NCI-H748 (cell line): ENCODE measurements at regions not wholly inside any gene's neighbourhood (a gene's known extent, or its start where the extent isn't known, plus 50 kb on each side); places are given as distances from the start of the nearest gene placed in this dataset.

Experiments used
- DNase-seq: peaks from one replicate; lab custom pipeline; 2025; ENCODE audit not compliant: unreplicated experiment; lab: John Stamatoyannopoulos, UW

DNA sequence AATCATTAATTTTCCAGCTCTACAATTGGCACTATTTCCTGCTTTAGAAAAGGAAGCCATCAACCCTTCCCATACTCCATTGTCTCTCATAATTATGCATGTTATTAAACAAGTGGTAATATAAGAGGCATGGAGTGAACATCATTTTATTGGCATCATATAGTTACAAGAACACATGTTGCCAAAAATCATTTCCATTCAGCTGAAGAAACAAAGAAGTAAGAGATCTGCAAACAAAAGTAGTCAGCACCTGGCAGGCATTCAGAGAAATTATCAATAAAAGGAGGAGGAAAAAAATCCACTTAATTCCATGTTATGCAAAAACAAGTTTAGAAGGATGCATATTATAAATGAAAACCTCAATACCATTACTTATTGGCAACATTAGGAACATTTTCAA is 1208.2 kb upstream of the C9orf72 start:
- DNase-seq = peak; percentile 91

DNA sequence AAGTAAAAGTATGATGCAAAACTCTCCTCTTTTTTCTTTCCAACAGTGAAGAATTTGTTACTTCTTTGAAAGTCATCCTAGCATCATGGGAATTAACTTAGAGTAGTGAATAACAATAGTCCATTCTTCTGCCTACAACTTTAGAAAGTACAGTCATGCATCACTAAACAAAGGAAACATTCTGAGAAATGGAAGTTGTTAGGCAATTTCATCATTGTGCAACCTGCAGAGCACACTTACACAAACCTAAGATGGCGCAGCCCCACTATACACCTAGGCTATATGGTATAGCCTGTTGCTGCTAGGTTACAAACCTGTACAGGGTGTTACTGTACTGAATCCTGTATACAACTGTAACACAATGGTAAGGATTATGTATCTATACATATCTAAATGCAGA is 1209.3 kb upstream of the C9orf72 start:
- peak; percentile 31 for DNase-seq

DNA sequence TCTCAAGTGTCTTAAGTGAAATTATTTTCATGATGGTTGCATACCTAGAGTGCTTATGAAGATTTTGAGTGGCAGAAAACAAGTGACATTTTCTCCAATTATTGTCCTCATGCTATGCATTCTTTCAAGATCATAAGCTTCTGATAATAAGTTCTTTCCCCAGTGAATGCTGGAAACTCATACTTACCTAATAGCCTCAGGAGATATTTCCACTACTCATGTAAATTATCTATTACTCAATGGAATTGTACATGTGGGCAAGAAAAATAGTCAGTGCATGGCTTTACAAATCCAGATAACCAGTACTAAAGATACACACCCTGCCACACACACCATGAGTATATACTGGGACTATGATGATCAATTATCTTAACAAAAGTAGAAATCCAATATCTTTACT is 1219.4 kb upstream of the C9orf72 start:
- DNase-seq = no peak

DNA sequence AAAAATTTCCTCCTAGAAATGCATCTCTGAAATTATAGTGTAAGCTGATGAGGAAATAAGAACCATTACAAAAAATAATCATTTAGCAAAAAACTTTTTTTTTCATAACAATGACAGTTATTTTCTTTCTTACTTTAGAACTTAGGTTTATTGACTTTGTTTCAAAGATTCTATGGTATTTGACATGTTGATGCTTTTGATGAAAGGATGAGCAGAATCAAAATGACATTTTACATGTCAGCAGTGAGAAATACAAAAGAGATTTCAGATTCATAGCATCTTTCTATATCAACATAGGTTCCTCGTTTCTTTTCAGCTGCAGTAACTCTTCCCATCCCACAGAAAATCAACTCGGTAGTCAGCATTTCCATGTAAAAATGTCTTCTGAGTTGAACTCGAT is 1226.6 kb upstream of the C9orf72 start:
- DNase-seq = no peak

DNA sequence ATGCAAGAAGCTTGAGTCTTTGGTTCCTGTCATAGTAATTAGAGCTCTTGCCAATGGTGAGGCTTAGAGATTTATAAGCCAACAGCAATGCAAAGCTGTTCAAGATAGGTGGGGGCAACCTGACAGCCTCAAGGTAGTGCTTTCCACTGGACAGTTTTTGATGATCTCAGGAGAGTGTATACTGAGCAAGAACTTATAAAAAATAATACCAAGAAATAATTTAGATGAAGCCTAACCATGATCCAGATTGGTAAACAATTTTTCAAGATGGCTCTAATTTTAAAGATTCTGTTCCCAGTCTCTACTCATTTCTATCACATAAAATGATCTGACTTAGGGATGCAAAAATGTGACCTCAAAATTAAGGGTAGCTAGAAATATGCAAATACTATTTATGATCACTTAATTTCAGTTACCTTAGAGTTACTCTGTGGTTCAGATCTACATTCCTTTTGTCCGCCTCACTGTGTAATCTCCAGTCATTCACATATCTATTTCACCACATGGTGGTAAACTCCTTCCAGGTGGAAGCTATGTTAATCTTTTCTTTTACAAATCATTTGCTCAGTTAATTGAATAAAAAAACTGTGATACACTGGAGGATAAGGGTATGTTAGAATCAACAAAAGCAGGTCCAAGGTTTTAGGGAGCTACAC is 1228.0 kb upstream of the C9orf72 start:
- DNase-seq = no peak

- DNase-seq = no peak
Measured at GRCh38 chr9:28805197-28805596, 1231.9 kb upstream of the C9orf72 start.

- DNase-seq = peak; percentile 27
Measured at GRCh38 chr9:28808042-28808441, 1234.8 kb upstream of the C9orf72 start.

DNA sequence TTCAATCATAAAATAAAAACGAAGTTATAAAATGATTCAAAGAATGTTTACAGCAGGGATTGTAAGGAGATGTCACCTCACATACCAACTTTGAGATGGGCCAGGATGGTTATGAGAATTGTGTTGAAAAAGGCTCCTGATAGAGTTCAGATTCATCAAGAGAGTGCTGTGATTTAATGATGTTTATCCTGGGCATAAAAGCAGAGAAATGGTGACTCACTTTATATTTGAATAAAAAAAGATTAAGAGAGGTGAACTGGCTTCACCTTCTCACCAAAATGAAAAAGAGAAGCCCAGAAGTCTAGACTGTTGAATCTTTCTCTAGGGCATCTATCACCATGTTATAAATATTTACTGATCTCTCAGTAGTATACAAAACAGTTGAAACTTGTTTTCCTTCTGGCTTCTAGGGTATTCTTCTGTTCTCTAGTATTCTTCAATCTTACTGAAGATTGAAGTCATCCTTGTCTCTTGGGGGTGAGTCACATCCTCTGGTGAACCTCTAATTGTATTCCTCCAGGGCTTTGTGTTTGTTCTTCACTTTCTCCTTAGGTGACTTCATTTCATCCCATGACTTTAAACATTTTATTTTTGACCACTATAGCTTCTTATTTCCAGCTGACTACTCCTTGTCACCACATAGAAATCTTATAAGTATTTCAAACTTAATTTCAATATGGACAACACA is 1237.3 kb upstream of the C9orf72 start:
- no peak for DNase-seq

DNA sequence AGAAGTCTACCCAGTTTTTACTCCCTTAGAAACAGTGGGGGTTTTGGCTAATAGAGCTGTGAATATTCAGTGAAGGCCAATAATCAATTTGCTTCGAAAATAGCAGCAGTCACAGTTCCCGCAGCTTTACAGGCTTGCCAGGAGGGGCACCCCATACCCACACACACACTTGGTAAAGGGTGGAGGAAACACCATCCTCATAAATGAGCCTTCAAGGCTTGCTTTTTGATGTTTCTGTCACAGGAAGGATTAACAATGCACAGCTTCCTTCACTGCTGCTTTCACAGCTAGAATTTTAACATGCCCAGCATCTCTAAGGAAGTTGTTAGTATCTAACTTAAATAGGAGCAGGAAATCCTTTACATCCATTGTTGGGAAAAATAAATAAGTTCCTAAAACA is 1247.5 kb upstream of the C9orf72 start:
- no peak for DNase-seq

DNA sequence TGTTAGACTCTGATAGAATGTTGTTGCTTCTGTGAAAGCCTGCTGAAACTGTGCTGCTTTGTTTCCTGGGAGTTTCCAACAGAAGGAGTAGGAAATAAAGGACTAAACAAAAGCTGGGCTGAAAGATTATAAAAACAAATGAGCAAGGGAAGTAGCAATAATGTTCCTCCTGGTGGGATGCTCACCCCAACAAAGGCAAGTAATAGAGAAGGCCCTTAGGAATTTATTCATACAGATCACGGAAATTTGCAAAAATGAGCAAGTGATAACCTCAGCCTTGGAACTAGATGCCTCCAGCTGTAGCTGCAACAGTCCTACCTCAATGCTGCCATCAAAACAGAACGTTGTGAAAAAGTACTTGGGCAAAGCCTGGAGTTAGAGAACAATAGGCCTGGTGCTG is 1248.0 kb upstream of the C9orf72 start:
- no peak for DNase-seq

DNA sequence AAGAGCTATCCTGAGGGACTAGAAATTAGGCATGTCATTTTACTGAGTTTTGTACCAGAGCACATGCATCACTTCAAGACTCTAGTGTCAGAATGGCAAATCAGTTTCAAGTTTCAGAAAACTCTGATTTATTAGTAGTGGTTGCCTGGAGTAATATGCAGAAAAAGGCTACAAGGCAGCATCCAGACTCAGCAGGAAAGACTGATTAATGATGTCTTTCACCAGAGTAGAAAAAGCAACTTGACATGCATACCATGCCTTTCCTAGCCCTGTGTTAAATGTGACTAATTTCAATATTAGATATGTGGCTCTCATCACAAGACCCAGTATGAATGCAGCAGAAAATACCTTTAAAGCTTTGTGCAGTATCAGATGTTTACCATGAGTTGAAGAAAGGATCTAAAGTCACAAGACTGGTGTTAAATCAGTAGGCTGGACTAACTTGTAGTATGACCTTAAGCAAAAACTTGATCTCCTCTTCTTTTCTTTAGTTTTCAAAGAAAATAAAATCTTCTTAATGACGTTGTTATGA is 1251.2 kb upstream of the C9orf72 start:
- no peak for DNase-seq

DNA sequence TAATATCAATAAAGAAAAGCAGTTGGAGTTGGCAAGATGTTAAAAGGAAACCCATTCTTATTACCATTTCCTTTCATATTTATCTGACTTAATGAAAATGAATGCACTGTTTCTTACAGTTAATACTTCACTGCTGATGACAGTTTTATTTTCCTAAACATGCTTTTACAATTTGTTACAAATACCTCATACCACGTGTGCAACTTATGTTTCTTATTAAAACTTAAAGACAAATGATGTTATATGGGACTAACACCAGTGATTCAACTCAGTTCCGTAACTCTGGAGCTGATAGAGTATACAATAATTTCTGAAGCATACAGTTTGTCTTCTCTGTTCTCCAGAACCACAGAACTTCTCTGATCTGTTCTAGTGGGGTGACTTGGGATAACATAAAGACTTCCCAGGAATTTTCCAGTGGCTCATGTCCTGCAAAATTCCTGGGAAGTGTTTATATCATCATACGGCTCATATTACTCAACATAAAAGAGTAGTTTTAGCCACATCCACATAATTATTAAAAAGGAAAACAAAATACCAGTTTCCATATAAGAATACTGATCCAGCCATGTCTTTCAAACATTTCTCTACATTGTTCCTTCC is 1259.0 kb upstream of the C9orf72 start:
- DNase-seq = no peak

DNA sequence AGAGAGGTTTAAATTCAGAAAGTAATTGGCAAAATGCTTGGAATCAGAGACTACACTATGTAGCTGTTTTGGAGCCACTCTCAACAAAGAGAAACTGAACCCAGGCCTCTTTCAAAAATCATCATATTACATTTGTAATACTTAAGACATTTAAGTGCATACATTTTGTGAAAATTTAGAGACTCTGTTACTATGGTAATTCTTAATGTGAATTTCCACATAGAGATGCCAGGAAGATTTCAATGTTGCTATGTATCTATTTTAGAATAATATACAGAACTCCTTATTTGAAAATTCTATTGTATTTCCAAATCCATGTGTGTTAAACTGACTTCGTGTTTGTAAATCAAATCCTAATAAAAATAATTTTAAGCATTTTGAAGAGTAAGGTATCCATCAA is 1260.9 kb upstream of the C9orf72 start:
- DNase-seq = no peak

DNA sequence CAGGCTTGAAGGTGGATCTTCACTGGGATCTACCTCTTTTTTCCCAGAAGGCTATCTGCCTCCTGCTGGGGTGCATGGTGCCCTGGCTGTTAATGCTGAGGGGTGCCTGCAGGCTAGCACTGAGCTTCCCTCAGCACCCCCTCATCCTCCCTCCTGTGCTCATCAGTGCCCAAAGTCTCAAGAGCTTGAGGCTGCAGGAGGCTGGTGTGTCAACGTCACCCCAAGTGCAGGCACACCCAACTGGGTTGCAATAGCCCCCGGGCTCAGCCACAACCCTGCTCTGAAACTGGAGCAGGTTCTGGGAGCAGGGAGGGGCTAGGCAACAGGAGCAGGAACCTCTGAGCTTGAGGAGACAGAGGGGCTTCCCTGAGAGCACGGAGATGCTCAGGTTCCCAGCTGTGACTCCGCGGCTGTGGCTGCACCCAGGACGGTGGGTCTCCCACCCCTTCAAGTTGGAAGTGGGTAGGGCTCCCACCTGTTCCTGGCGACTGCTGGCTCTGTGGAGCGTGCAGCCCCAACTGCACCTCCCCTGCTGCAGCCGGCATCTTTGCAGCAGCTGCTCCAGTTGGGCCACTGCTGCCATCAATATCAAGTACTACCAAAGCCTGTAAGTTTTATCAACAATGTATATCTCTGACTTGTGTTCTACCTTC is 1266.6 kb upstream of the C9orf72 start:
- DNase-seq = no peak

DNA sequence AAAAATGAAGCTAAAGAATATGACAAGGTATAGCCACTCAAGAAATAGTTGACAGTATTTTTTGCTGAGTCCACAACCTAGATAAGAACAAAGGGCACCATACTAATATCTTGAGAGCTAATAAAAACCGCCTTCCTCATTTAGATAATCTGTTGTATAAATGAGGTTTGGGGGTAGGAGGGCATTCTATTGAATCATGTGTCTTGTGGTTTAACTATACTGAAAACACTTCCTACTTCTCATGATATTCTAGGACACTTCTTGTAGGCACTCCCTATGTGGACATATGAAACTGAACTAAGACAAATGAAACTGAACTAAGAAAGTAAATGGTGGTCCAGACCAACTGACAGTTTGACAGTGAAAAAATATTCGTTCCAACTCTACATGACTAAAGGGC is 1268.5 kb upstream of the C9orf72 start:
- DNase-seq = no peak

DNA sequence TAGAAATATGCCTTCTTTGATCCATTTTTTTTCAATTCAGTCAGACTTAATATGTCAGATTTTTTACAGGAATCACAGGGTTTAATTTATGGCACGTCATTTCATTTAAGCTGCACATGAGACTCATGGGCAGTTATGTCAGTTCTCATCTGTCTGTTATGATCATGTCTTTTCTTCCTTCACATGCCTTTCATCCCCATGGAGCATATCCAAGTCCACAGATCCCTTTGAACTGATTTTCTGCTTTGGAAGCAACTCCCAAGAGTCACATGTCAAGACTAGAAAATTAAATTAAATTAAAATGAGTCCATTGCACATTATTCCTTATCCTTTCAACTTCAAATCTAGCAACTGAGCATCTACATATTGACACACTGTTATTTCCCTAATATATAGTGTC is 1274.0 kb upstream of the C9orf72 start:
- no peak for DNase-seq

DNA sequence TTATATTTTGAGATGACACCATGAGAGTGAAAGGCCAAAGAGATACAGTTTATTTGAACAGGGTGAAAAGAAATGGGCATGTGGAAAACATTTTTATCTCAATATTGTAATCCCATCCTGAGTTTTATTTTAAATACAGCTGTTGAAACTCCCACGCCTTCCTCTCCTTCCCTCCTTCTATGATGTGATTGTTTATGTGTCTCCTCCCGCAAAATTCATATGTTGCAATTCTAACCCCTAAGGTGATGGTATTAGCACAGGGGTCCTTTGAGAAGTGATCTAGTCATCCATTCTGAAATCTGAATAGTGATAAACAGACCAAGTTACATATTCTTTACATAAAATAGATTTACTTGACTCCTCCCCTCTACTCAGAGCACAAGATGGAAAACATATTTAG is 1275.4 kb upstream of the C9orf72 start:
- no peak for DNase-seq

DNA sequence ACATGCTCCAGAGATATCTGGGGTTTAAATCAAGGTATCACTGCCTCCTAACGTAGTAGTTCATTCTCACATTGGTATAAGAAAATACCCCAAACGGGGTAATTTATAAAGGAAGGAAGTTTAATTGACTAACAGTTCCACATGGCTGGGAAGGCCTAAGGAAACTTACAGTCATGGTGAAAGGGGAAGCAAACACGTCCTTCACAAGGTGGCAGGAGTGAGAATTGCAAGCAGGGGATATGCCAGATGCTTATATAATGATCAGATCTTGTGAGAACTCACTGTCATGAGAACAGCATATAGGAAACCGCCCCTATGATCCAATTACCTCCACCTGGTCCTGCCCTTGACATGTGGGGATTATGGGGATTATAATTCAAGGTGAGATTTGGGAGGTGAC is 1280.2 kb upstream of the C9orf72 start:
- DNase-seq = no peak

DNA sequence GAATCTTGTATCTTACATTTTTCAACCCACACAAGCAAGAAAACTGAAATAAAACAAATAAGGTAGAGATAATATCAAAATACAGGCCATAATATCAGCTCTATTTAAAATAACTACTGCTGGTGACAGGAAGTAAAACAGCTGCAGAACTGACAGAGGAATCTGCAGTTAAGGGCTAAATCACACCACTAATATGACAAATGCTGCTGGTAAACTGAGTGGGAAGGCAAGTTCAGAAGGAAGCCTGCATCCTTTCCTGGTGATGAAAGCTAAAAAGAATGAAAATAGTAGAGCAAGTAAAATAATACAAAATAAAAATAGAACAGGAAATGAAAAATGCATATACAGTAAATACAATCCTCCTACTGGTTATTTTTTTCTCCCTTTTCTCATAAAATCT is 1293.7 kb upstream of the C9orf72 start:
- no peak for DNase-seq

DNA sequence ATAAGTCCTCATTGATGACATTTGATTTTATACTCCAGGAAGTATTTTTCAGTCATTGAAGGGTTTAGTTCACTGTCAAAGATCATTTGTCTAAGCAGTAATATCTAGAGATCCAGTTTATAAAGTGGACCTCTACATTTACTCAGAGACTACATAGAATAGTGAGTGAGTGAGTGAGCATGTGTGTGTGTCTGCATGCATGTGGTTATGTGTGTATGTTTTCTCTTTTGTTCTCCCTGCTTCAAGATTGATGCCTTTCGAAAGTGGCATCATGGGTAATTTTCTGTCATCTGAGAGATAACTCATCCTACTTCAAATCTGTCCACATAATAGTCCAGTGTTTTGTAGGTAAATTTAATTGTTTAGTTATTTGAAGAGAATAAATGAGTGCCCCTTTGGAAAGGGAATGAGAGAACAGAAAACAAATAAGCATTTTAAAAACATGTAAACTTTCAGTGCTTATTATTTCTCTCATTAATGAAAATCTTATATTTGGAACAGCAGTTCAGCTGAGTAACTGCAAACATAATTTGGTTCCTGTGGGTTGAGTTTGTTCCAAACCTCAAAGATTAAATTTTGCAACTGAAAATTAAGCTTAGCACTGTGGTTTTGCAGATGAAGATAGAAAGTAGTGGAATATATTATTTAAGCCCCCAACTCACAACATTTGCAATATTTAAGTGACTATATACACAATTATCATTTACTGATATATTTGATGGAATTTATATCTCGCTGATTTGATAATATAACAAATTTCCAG is 1295.1 kb upstream of the C9orf72 start:
- DNase-seq = peak; percentile 46

GRCh38 chr9:28882529-28882928 is 1309.2 kb upstream of the C9orf72 start:
- no peak for DNase-seq
